ENCODE measurements at regions not wholly inside any gene's neighbourhood (a gene's known extent, or its start where the extent isn't known, plus 50 kb on each side); places are given as distances from the start of the nearest gene placed in this dataset.
"Not testable (repeated sequence)": the region's sequence is repeated elsewhere in the genome, so short reads cannot be mapped to it uniquely, and the experiment has no call there.

DNA sequence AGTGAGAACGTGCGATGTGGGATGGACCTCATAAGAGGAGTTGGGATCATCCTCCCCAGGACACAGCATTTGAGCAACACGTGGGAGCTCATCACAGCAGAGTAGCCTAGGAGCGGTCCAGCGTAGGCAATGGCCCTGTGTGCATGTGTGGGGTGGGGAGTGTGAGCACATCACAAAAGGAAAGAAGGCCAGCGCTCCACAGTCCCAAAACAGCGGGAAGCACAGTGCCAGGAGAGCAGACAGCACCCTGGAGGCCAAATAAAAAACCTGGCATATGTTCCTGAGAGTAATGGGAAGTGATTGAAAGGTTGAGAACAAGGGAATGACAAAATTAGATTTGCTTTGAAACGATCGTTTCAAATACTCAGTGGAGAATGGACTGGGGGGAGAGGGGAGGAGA is 226.0 kb downstream of the C7orf25 start:
- no peak for DNase-seq (ENCODE audit: low spot score)

DNA sequence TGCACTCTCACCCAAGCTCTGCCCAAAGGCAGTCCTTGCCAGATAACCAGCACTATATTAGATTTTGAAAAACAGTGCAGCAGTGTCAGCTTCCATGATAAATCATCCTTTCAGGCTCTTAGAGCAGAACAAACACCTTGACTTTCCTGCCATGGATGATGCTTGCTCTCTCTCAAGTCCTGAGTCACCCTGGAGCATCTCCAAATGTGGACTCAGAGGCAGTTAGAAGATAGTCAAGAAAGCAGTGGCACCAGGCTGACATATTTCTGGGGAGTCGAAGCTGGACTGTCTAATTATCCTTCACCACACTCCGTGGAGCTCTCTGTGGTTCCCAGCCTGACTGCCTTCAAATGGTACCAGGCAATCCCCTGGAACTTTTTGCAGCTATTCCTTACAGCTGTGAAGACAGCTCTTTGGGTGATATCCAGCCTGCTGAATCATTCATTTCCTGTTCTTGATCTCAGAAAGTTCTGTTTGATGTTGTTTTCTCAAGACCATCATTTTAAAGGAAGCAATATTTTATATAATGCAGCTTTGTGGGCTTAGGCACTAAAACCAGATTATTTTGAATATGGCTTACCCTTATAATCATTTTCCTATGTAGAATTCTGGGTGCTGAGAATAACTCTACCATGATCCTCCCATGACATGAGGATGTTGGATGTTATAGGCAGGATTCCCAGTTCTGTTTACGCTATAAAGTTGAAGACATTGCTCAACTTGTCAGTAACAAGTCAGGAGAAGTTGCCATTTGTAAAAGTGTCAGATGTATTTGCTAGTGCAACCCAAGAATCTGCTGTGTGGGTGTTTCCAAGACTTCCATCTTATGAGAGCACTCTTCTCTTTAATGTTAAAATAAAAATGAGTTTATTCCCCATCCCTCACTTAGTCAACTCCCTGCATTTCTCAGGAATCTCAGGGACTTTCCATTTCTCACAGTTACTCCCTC is 233.8 kb downstream of the C7orf25 start:
- no peak for DNase-seq (ENCODE audit: low spot score)

DNA sequence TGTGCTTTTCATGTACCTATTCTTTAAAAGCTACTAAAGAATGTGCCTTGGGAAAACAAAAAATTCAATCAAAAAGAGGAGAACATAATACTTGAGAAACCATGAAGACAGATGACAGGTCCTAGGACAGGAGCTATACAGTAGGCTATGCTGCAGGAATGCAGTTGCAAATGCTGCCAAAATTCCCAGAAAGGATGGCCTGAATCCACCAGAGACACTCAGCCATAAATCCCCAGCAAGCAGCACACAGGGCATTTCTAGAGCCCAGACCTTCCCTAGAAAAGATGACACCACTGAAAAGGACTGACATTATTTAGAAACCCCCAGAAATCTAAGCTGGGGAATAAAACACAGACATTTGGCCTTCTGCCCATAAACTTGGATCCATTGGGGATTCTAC is 237.3 kb downstream of the C7orf25 start:
- DNase-seq (ENCODE audit: low spot score), result no peak

DNA sequence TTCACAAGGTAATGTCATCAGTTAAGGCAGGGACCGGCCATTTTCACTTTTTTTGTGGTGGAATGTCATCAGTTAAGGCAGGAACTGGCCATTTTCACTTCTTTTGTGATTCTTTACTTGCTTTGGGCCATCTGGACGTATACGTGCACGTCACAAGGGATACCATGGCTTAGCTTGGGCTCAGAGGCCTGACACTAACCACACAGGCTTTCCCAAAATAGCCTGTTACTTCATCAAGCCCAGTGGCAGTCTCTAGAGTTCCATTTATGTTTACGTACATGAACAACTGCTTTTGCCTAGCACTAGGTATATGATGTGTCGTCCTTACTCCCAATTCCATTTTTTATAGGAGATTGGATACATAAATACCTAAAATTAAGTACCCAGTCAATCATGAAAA is 237.9 kb downstream of the C7orf25 start:
- DNase-seq (ENCODE audit: low spot score), result no peak

DNA sequence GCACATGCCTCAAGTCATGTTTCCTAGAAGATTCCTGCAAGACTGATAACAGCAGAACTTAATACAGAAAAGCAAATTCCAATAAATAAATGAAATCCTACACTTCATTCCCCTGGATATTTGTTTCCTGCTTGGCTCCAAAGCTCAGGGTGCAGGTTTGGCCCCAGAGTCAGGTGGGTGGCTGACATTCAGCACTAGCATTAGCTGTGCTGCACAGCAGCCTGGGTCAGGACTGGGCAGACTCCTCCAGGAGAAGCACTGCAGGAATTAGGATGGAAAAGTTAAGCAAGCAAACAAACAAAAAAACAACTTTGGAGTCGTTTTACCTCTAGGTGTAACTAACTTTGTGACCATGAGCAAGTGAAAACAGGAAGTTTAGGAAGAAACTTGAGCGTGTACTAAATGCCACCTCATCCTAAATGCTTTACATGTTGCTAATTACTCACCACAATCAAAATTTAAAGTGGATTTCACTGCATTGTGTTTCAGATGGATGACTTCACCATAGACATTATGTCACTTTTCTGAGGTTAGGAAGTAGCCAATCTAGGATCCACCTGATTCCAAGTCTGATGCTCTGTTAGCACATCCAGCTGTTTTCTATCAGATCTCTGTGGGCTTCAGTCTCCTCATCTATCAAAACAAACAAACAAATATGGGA is 239.4 kb downstream of the C7orf25 start:
- DNase-seq (ENCODE audit: low spot score), result no peak

DNA sequence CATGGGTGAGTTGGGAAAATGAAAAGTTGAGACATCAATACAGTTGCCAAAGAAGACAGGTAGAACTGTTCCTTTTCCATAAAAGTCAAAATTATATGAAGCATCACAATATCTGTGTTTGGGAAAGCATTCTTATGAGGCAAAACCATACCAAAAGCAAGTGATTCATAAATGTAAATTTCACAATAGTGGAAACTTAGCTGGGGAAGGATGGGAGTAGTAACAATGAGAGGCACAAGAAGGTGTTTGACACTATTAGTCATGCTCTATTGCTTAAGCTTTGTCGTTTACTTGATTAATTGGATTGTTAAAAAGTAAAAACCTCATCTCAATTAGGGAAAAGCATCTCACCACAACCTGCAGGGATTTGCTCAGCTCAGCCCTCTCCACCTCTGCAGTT is 240.2 kb downstream of the C7orf25 start:
- DNase-seq (ENCODE audit: low spot score), result no peak

DNA sequence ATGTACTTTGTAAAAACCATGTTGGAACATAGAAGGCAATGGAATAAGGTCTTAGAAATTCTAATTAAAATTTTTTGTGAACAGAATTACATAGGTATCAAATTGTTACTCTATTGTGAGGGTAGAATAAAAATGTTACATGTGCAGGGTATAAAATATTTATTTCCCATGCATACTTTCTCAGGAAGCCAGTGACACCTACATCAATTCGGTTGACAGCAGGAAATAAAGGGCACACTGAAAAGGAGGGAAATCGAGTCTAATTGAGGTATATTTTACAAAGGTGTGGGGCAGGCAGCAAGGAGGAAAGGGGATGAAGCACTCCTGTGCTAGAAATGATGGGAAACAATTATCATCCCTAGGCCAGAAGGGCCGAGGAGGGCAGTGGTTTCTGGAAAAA is 244.9 kb downstream of the C7orf25 start:
- DNase-seq (ENCODE audit: low spot score), result no peak

DNA sequence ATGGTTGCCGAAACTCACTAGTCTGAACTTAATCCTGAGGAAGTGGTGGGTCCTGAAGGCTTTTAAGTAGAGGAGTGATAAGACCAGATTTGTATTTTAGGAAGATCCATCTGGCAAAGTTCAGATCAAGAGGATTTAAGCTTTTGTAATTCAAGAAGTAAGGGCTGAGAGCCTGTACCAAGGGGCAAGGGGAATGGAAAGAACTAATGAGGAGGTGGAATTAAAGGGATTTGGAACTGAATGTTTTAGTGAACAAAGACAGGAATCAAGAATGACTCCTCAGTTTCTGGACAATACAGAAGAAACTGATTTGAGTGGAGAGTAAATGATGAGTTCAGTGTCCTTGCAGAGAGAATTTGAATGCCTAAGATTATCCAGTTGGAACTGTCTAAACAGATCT is 249.0 kb downstream of the C7orf25 start:
- DNase-seq (ENCODE audit: low spot score), result no peak

DNA sequence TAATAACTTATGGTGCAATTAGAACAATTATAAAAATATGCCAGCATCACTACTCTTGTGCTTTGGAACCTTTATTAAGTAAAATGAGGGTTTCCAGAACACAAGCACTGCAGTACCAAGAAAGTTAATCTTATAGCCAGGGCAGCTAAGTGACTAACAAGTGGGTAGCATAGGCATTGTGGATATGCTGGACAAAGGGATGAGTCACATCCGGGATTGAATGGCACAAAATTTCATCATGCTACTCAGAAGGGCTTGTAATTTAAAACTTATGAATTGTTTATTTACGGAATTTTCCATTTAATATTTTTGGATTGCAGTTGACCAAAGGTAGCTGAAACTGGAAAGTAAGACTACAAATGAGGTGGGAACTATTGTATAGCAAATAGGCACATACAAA is 250.6 kb downstream of the C7orf25 start:
- DNase-seq (ENCODE audit: low spot score), result no peak

DNA sequence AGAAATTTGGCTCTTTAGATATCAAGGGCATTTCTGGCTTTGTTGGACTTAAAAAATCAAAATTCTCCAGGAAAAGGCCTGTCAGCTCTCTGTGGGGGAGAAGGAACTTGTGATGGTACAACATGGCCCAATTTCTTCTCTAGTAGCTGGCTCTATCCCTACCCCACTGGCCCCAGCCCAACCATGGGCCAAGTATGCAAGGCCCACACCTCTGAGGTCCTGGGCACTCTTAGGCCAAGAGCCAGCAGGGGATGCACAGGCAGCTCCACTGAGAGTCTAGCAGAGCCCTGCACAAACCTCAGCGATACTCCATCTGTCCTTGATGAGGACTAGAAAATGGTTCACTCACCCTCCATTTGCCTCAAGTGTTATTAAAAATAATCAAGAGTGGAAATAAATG is 261.2 kb downstream of the C7orf25 start:
- DNase-seq (ENCODE audit: low spot score), result no peak

DNA sequence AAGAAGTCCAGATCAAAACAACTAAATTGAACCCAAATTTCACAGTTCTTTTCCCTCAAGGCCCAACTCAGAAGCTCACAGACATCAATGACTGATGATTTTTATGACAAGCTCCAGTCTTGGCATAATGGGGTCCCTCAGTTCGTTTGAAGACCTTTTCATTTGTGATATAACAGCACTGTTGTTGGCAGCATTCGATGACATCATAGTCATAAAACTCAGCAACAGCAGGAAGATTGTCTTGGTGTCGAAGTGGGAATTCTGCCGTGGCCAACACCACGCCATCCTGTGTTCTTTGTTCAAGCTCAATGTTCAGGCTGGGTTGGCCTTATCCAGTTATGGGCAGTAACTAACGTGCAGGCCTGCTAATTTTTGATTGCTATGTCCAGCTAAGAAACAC is 261.7 kb downstream of the C7orf25 start:
- DNase-seq (ENCODE audit: low spot score), result no peak

DNA sequence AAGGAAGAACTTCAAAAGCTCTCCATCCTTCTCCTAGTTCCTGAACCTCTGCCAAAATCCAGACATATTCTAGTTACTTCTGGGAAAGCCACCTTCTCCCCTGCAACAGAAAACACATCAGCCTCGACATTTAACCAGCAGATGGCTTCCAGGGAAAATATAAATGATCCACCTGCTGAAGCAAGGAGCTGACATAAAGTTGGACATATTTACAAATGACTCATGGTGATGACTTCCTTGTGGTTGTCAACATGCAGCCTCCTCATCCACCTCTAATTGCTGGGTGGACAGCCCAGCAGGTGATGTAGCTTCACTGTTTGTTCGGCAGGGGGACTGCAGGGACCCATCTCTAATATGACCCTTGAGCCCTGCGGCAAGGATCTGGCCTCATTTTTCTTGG is 266.0 kb downstream of the C7orf25 start:
- DNase-seq (ENCODE audit: low spot score), result no peak

DNA sequence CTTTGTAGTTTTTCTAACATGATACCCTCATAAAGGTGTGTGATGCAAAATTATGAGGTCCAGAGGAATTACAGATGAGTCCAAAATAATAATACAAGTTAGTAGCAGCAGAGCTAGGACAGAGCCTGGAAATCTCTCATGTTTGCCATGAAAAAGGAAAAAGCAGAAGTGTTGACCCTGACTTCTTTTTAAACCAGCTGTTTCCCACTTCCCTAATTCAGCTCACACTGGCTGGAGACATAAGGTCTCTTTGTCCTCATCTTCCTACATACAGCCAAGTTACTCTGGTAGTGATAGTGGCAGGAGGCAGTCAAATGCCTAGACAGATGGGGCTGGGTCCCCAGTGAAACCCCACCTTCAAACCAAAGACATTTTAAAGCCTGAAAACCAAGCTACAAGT is 269.2 kb downstream of the C7orf25 start:
- DNase-seq (ENCODE audit: low spot score), result no peak

DNA sequence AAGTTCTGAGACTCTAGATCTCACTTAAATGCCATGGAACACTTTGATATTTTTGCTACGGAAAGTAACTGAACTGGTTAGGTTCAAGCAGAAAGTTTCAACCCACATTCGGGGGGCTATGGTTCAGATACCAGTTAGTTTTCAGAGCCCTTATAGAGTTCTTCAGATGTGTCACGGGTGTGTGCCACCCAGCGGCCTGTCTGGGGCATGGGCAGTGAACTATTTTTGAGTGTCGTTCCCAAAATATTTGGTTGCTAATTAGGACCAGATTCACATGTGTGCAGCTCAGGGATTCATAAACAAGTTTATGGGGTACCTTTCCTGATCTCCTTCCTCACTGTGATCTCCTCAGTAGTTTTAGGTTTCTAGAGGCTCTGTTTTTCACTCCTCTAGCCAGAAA is 271.9 kb downstream of the C7orf25 start:
- no peak for DNase-seq (ENCODE audit: low spot score)

DNA sequence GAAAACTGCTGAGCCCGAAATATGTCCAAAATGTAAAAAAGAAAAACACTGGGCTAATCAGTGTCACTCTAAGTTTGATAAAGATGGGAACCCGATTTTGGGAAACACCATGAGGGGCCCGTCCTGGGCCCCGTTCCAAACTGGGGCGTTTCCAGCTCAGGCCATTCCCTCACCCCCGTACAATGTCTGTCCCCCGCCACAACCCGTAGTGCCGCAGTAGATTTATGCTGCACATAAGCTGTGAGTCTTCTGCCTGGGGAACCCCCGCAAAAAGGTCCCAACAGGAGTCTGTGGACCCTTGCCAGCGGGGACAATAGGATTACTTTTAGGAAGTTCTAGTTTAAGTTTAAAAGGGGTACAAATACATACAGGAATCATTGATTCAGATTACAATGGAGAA is 275.5 kb downstream of the C7orf25 start:
- not testable (repeated sequence) for DNase-seq (ENCODE audit: low spot score)

DNA sequence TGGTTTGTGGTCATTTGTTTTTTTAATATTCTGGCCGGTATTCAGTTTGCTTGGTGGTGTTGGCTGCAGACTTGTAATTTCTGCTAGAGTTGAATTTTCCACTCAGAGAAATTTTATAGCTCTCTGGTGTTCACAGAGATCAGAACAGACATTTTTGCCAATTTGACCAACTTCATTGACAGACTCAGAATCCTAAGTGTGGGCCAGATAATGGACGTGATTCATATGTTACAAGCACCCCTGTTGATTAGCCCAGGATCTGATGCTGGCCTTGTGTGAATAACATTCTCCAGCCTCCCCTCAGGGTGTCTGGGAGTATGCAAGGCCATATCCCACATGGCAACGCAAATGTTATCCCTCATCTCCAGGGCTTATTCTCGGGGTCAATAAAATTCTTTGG is 283.8 kb downstream of the C7orf25 start:
- no peak for DNase-seq (ENCODE audit: low spot score)

DNA sequence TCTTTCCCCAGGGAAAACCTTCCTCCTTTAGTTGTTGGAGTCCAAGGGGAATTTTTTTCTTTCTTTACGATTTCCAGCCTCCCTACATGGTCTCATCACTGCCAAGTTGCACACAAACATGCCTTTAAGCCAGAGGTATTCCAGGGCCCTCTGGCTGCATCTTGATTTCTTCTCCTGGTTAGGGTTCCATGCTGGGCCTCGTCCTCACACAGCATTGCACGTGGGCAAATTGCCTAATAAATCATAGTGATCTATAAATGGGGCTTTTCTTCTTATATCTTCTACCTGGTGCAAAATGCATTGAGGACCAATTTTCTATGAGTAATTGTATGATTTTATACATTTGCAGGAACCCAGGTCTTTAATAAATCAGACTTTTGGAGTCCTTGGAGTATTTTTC is 284.2 kb downstream of the C7orf25 start:
- no peak for DNase-seq (ENCODE audit: low spot score)

DNA sequence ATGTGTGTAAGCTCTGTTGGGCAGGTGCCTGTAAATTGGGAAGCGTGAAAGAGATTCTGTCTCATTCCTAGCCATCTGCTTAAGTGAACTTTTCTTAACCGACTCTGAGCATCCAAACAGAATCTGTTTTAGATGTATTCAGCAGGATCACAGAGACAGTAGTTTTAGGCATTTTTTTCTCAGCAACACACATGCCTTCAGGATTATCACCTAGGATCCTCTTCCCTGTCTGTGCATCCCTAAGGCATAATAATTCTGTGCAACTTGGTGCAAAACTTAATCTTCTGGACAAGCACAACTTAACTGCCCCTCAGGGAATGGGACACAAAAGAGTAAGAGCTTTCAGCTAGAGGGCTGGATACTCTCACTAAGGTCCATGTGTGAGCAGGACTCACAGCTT is 284.8 kb downstream of the C7orf25 start:
- no peak for DNase-seq (ENCODE audit: low spot score)

DNA sequence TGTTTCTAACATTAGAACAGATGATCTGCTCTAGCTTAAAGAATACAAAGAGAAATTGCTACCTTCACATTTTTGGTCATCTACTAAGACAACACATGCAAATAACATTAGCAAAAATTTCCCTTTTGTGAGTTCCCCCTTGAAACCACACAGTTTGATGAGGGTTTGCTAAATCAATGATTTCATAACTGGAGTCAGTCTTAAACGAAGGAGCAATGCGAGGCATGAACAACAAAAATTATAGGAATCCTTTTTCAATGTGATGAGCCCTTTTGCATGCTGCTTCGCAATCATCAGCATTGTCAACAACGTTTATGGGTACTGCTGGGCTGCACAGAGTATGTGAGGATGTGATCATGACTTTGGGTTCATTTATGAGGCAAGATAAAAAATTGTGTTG is 286.4 kb downstream of the C7orf25 start:
- DNase-seq (ENCODE audit: low spot score), result no peak

DNA sequence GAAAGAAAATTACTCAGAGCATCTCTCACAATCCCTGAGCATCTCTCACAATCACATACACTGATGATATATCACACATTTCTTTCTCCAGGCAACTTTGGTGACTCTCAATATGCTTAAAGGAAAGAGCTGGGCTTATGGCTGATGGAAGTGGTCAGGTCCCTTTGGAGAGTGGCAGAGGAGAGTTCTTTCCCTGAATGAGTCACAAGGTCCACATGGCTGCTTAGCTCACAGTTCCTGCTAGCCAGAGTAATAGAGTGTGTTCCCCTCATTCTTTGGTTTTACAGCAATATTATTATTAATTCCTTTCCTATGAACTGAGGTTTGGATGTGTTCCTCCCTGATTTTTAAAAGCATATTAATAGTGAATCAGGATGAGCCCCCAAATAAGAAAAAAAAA is 287.4 kb downstream of the C7orf25 start:
- no peak for DNase-seq (ENCODE audit: low spot score)

DNA sequence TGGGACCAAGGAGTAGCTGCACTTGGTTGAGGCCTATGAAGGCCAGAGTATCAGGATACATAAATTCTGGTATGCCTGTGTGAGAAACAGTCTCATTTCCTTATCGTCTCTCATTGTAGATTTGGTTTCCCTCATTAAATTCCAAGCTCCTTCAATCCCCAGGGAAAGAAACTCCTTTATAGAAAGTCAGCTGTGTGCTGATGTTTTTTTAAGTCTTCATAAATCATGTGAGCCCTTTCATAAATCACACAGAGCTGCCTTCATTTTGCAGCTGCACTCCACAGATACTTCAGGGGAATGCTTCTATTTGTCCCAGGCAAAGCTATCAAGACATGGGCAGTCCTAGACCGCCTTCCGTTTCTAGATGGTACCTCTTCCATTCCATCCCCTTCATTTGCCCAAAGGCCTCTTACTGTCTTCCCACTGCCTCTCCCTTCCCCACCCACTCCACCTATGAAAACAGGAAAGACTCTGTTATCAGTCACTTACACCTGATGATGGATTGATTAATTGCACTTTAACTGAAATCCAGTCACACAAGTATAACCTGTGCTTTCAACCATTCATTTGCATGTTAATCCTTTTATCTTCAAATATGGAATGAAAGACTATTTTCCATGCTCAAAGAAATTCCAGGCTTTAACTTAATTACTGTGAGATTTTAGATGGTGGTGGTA is 290.2 kb downstream of the C7orf25 start:
- DNase-seq (ENCODE audit: low spot score), result no peak

DNA sequence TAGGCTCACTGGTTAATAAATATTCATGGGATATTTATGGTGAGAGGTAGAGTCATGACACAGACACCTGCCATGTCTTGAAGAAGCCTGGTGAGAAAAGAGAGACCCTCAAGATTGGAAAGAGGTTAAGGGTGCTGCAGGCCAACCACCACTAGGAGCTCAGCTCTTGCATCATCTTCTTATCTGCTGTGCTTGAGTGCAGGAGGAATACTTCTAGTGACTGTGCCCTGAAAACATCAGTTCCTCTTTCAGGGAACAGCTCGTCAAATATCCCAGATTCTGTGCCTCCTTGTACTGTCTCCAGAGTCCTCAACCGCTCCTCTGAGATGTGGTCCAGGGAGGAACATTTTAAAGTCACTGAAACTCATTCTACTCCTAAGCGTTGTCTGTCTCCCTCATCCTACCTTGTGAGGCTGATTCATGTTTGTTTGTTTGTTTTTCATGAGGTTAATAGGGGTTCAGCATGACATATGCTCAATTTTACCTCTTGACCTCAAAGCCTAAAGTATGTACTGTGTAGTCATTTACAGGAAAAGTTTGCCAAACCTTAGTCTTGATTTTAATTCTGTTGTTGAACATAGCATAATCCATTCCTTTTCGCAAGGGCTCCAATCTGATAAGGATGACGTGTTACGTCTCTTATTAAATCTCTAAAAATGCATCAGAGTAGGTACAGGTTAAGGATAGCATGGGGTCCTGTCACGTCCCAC is 293.1 kb downstream of the C7orf25 start:
- no peak for DNase-seq (ENCODE audit: low spot score)

Data from mucosa of gallbladder (tissue), 1 donor.